Panc1 (cell line): ENCODE measurements at regions not wholly inside any gene's neighbourhood (a gene's known extent, or its start where the extent isn't known, plus 50 kb on each side); places are given as distances from the start of the nearest gene placed in this dataset.

Experiments
- POLR2AphosphoS5 ChIP-seq: IDR thresholded peaks from 2 replicates; pipeline ENCODE4 v1.6.1; 2012; ENCODE audit warnings: mild to moderate bottlenecking, low read depth, low read length, moderate library complexity
- SIN3A ChIP-seq: IDR thresholded peaks from 2 replicates; pipeline ENCODE4 v1.6.1; 2012; ENCODE audit warnings: low read depth, mild to moderate bottlenecking, low read length, moderate library complexity, borderline replicate concordance; ENCODE audit not compliant: insufficient read depth
- TF ChIP-seq, protein P1 (sequence below): fragments of 450-650 bp; IDR thresholded peaks from 2 replicates; pipeline ENCODE4 v1.5.1; 2017; ENCODE audit warnings: mild to moderate bottlenecking

GRCh38 chr19:28633319-28634018 lies 579.5 kb downstream of the UQCRFS1 start:
- TF ChIP-seq, protein P1, sequence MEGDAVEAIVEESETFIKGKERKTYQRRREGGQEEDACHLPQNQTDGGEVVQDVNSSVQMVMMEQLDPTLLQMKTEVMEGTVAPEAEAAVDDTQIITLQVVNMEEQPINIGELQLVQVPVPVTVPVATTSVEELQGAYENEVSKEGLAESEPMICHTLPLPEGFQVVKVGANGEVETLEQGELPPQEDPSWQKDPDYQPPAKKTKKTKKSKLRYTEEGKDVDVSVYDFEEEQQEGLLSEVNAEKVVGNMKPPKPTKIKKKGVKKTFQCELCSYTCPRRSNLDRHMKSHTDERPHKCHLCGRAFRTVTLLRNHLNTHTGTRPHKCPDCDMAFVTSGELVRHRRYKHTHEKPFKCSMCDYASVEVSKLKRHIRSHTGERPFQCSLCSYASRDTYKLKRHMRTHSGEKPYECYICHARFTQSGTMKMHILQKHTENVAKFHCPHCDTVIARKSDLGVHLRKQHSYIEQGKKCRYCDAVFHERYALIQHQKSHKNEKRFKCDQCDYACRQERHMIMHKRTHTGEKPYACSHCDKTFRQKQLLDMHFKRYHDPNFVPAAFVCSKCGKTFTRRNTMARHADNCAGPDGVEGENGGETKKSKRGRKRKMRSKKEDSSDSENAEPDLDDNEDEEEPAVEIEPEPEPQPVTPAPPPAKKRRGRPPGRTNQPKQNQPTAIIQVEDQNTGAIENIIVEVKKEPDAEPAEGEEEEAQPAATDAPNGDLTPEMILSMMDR: peak; percentile 91
- TF ChIP-seq SIN3A: no peak
- TF ChIP-seq POLR2AphosphoS5: no peak
